Body of pancreas (tissue), 4 donors: ENCODE measurements at regions not wholly inside any gene's neighbourhood (a gene's known extent, or its start where the extent isn't known, plus 50 kb on each side); places are given as distances from the start of the nearest gene placed in this dataset.

Experiments used
- ATAC-seq: fragments of 150-250 bp; one replicate; pipeline ENCODE4 v1.9.1; 2016
- DNase-seq, 4 donors: peaks; one replicate each; pipeline ENCODE4 v3.0.0-alpha.2; 2019
- H3K27ac ChIP-seq, 4 donors: fragments of 200-600 bp; sonication (generic); 1 replicate in 3 of 4; 2 replicates in 1 of 4; pipeline versions ENCODE4 v1.5.1 to v1.6.1; 2016 to 2019; ENCODE audit warnings: mild to moderate bottlenecking in 1 of 4, mixed read lengths in 1 of 4, moderate library complexity in 1 of 4
- H3K27me3 ChIP-seq, 2 donors: fragments of 200-600 bp; sonication (generic); one replicate each; pipeline ENCODE4 v1.6.0; 2016; ENCODE audit warnings: mild to moderate bottlenecking in 1 of 2
- H3K36me3 ChIP-seq, 2 donors: fragments of 200-600 bp; sonication (generic); replicated peaks in 1 of 2; 2 replicates each; pipeline ENCODE4 v1.5.1; 2016; ENCODE audit warnings: low read depth in 2 of 2; ENCODE audit not compliant: insufficient read depth in 1 of 2
- H3K4me1 ChIP-seq: fragments of 200-600 bp; sonication (generic); one replicate; pipeline ENCODE4 v1.6.0; 2016
- H3K4me3 ChIP-seq, 2 donors: fragments of 200-600 bp; sonication (generic); 1 replicate in 1 of 2; 2 replicates in 1 of 2; pipeline ENCODE4 v1.5.1; 2016 to 2019
- H3K9me3 ChIP-seq, 3 donors: fragments of 200-600 bp; sonication (generic); 1 replicate in 2 of 3; 2 replicates in 1 of 3; pipeline ENCODE4 v1.5.1; 2016
- POLR2A ChIP-seq, 3 donors: fragments of 450-650 bp; IDR thresholded peaks; one replicate each; pipeline ENCODE4 v1.6.1; 2016; ENCODE audit warnings: antibody characterized with exemption in 3 of 3, mild to moderate bottlenecking in 2 of 3
- WGBS, 2 donors: methylation state at CpG; one replicate each; pipeline ENCODE4 v1.1.5; 2017; 5-methylcytosine and 5-hydroxymethylcytosine counted together
- intact Hi-C: fragments of 100-400 bp; cut with DNase I; formaldehyde crosslinking; loops from one replicate; pipeline ENCODE4 v1.15.1; 2023
- TF ChIP-seq, protein P1 (sequence below), 7 experiments: fragments of 450-650 bp in 4 of 7; fragments of 200-600 bp in 3 of 7; sonication (generic) in 3 of 7; IDR thresholded peaks; one replicate each; pipeline ENCODE4 v1.5.1; 2016 to 2019; ENCODE audit warnings: antibody characterized with exemption in 7 of 7

DNA sequence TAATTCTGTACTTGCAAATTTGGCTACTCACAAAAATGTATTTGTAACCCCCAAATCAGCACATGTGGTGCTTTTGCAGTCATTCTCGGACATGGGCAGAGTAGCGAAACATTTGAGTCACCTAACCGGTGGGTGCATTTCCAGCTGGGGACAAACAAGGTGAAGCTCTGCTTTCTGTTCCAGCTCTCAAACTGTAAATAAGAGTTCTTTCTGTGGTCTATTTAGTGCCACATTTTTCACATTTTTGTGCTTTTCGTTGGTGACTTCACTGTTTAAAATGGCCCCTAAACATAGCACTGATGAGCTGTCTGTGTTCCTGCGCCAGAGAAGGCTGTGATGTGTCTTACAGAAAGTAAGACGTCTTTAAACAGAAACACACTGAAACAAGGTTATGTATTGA is 244.5 kb downstream of the CDC5L start:
- Histone ChIP-seq H3K9me3 (no peaks in the 10 kb centered on the region), H3K27me3 (no peaks in the 10 kb centered on the region), H3K4me1 (no peaks in the 10 kb centered on the region), H3K27ac (no peak overlapping the region), H3K4me3 (no peak overlapping the region), H3K36me3 (no peaks in the 10 kb centered on the region)
- ATAC-seq = no peak
- 50 to 57% methylated on average over 6 of the region's 6 CpGs for WGBS, 2 donors
- TF ChIP-seq, protein P1, sequence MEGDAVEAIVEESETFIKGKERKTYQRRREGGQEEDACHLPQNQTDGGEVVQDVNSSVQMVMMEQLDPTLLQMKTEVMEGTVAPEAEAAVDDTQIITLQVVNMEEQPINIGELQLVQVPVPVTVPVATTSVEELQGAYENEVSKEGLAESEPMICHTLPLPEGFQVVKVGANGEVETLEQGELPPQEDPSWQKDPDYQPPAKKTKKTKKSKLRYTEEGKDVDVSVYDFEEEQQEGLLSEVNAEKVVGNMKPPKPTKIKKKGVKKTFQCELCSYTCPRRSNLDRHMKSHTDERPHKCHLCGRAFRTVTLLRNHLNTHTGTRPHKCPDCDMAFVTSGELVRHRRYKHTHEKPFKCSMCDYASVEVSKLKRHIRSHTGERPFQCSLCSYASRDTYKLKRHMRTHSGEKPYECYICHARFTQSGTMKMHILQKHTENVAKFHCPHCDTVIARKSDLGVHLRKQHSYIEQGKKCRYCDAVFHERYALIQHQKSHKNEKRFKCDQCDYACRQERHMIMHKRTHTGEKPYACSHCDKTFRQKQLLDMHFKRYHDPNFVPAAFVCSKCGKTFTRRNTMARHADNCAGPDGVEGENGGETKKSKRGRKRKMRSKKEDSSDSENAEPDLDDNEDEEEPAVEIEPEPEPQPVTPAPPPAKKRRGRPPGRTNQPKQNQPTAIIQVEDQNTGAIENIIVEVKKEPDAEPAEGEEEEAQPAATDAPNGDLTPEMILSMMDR (IDR thresholded peaks at IDR 0.05) = no peak
- TF ChIP-seq POLR2A (IDR thresholded peaks at IDR 0.05) = no peak
- intact Hi-C loops = no loop called here
- DNase-seq = no peak

DNA sequence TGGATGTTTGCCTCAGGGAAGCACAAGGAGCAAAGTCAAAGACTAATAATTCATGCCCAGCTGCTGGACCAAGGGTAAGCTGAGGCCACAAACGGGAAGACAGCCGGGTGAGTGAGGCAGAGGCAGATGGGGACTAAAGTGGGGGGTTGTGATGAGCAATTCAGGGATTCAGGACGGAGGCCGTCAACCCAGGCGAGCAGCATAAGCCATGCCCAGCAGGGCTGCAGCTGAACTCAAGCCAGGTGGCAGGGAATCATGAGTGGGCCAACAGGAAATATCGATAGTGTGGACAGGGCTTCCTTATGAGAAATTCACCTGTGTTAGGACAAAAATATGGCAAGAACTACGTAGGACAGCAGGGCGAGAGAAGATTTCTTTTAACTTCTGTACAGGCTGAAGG is 246.8 kb downstream of the CDC5L start:
- no peaks in the 10 kb centered on the region for H3K36me3 ChIP-seq
- 79 to 88% methylated on average over 8 of the region's 8 CpGs for WGBS, 2 donors
- H3K9me3 ChIP-seq = no peaks in the 10 kb centered on the region
- no peak overlapping the region for H3K4me3 ChIP-seq
- ATAC-seq (no peak), DNase-seq (no peak)
- TF ChIP-seq, protein P1 (IDR thresholded peaks at IDR 0.05) = no peak
- TF ChIP-seq POLR2A (IDR thresholded peaks at IDR 0.05) = no peak
- H3K27me3 ChIP-seq = no peaks in the 10 kb centered on the region
- intact Hi-C loops = no loop called here
- H3K27ac ChIP-seq = no peak overlapping the region
- H3K4me1 ChIP-seq = no peaks in the 10 kb centered on the region

DNA sequence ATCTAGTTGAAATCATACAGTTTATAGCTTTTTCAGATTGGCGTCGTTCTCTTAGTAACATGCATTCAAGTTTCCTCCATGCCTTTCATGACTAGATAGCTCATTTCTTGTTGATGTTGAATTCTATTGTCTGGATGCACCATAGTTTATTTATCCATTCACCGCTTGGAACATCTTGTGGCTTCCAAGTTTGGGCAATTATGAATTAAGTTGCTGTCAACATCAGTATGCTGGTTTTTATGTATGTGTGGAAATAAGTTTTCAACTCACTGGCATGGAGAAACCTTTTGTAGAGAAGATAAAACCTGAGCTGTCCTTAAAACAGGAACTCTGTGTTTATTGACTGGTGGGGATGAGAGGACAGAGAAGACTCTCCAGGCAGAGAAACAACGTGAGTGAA is 248.0 kb downstream of the CDC5L start:
- no peaks in the 10 kb centered on the region for H3K27me3 ChIP-seq
- no peak overlapping the region for H3K27ac ChIP-seq
- intact Hi-C loops = no loop called here
- ATAC-seq = no peak
- no peaks in the 10 kb centered on the region for H3K4me1 ChIP-seq
- H3K36me3 ChIP-seq = no peaks in the 10 kb centered on the region
- TF ChIP-seq, protein P1 (IDR thresholded peaks at IDR 0.05) = no peak
- no peak for TF ChIP-seq POLR2A (IDR thresholded peaks at IDR 0.05)
- no peaks in the 10 kb centered on the region for H3K9me3 ChIP-seq
- no peak overlapping the region for H3K4me3 ChIP-seq
- 64 to 75% methylated on average over 4 of the region's 4 CpGs for WGBS, 2 donors
- no peak for DNase-seq

- WGBS, 2 donors = 65 to 71% methylated on average over 14 of the region's 14 CpGs
- no peak for DNase-seq
Measured at GRCh38 chr6:44636561-44637248, 249.2 kb downstream of the CDC5L start.

More at GRCh38 chr6:44636561-44637248, 249.2 kb downstream of the CDC5L start:
- Histone ChIP-seq H3K9me3 (no peaks in the 10 kb centered on the region), H3K4me1 (no peaks in the 10 kb centered on the region), H3K36me3 (no peaks in the 10 kb centered on the region), H3K4me3 (no peak overlapping the region), H3K27me3 (no peaks in the 10 kb centered on the region), H3K27ac (no peak overlapping the region)
- no peak for ATAC-seq
- TF ChIP-seq, protein P1 (IDR thresholded peaks at IDR 0.05) = no peak
- no peak for TF ChIP-seq POLR2A (IDR thresholded peaks at IDR 0.05)
- intact Hi-C loops = no loop called here
